Heart left ventricle (tissue), 16 donors: ENCODE measurements at regions not wholly inside any gene's neighbourhood (a gene's known extent, or its start where the extent isn't known, plus 50 kb on each side); places are given as distances from the start of the nearest gene placed in this dataset.

Experiments used
- ATAC-seq, 4 donors: fragments of 200-7000 bp; cut with Tn5 transposase; one replicate each; pipeline ENCODE4 v1.9.1; 2020 to 2022; ENCODE audit warnings: moderate library complexity in 4 of 4, mild to moderate bottlenecking in 3 of 4, moderate number of reproducible peaks in 1 of 4
- DNase-seq, 5 donors: peaks; one replicate each; pipeline ENCODE4 v3.0.0-alpha.2; 2020
- H3K27ac ChIP-seq, 12 donors: fragments of 200-600 bp; sonication (generic) in 4 of 12; one replicate each; pipeline versions ENCODE4 v1.5.0 to v1.8.0; 2016 to 2022; ENCODE audit warnings: mild to moderate bottlenecking in 2 of 12
- H3K27me3 ChIP-seq, 9 donors: fragments of 200-600 bp; sonication (generic) in 2 of 9; one replicate each; pipeline versions ENCODE4 v1.5.1 to v1.8.0; 2016 to 2022; ENCODE audit warnings: mild to moderate bottlenecking in 3 of 9
- H3K36me3 ChIP-seq, 9 donors: fragments of 200-600 bp; sonication (generic) in 2 of 9; one replicate each; pipeline versions ENCODE4 v1.5.0 to v1.8.0; 2018 to 2022; ENCODE audit warnings: mild to moderate bottlenecking in 2 of 9
- H3K4me1 ChIP-seq, 12 donors: fragments of 200-600 bp; sonication (generic) in 4 of 12; one replicate each; pipeline versions ENCODE4 v1.5.0 to v1.8.0; 2016 to 2022; ENCODE audit warnings: mild to moderate bottlenecking in 3 of 12
- H3K4me3 ChIP-seq, 12 donors: fragments of 200-600 bp; sonication (generic) in 4 of 12; one replicate each; pipeline versions ENCODE4 v1.5.0 to v1.8.0; 2017 to 2022; ENCODE audit warnings: mild to moderate bottlenecking in 9 of 12, moderate library complexity in 4 of 12
- H3K9me3 ChIP-seq, 12 donors: fragments of 200-600 bp; sonication (generic) in 4 of 12; one replicate each; pipeline versions ENCODE4 v1.5.0 to v1.8.0; 2016 to 2022; ENCODE audit warnings: mild to moderate bottlenecking in 1 of 12
- POLR2A ChIP-seq, 2 donors: fragments of 450-650 bp; IDR thresholded peaks; one replicate each; pipeline ENCODE4 v1.6.1; 2017; ENCODE audit warnings: antibody characterized with exemption in 2 of 2, mild to moderate bottlenecking in 2 of 2, moderate library complexity in 2 of 2
- WGBS, 4 donors: extraction: QIAGEN DNeasy Blood & Tissue Kit in 2 of 4; methylation state at CpG; one replicate each; pipeline versions ENCODE4 v1.1.5 to v1.1.7; 2013 to 2018; 5-methylcytosine and 5-hydroxymethylcytosine counted together
- intact Hi-C, 10 donors: fragments of 100-400 bp; cut with DNase I; formaldehyde crosslinking; loops; one replicate each; pipeline versions ENCODE4 v1.11.1 to v1.14.2; 2022
- TF ChIP-seq, protein P1 (sequence below), 12 donors: fragments of 200-600 bp; sonication (generic) in 4 of 12; IDR thresholded peaks; one replicate each; pipeline versions ENCODE4 v1.5.0 to v1.8.0; 2018 to 2022; ENCODE audit warnings: antibody characterized with exemption in 12 of 12, mild to moderate bottlenecking in 5 of 12
- donor health status: ischemic (EF 13 %, LVEDD 7.1; RV severe dilation, severe dysfunction).
- donor health status: healthy with polysubstance abuse.
- donor health status: DM: no; HTN: yes; CAD: no.
- donor health status: DM: no; HTN: no; CAD: no.
- donor health status: ischemic (EF 25% LVEDD 6.9; RV normal size, moderate dysfunction).
- donor health status: ischemic (EF 25% LVEDD 5.7; RV mildly dilated, moderate dysfunction).
- donor health status: healthy.
- donor health status: DM: yes; HTN: yes; CAD: no.
- donor health status: ischemic (EF 35%, LVEDD 5.7; RV mildly dilated, moderate dysfunction).
- donor health status: nonischemic (EF 11% LVEDD 7.7; RV severe dilation, severe dysfunction).
- donor health status: DM: yes; HTN: yes; CAD: no.
- donor health status: PGD.
- donor health status: ischemic (EF 29% LVEDD 5.4; RV normal size, mild dysfunction).
- donor health status: nonischemic (EF 23%, LVEDD 6.1; RV moderate dilation, normal function).

- intact Hi-C loops = no loop called here
- H3K4me1 ChIP-seq = peaks cover 0 to 13% (median 0%) of the 10 kb centered on the region in 12 donors
- H3K9me3 ChIP-seq = no peaks in the 10 kb centered on the region
- no peaks in the 10 kb centered on the region for H3K36me3 ChIP-seq
- no peak overlapping the region for H3K27ac ChIP-seq
- peaks cover 0 to 5% (median 0%) of the 10 kb centered on the region in 9 donors for H3K27me3 ChIP-seq
- DNase-seq (no peak), ATAC-seq (no peak)
- TF ChIP-seq, protein P1, sequence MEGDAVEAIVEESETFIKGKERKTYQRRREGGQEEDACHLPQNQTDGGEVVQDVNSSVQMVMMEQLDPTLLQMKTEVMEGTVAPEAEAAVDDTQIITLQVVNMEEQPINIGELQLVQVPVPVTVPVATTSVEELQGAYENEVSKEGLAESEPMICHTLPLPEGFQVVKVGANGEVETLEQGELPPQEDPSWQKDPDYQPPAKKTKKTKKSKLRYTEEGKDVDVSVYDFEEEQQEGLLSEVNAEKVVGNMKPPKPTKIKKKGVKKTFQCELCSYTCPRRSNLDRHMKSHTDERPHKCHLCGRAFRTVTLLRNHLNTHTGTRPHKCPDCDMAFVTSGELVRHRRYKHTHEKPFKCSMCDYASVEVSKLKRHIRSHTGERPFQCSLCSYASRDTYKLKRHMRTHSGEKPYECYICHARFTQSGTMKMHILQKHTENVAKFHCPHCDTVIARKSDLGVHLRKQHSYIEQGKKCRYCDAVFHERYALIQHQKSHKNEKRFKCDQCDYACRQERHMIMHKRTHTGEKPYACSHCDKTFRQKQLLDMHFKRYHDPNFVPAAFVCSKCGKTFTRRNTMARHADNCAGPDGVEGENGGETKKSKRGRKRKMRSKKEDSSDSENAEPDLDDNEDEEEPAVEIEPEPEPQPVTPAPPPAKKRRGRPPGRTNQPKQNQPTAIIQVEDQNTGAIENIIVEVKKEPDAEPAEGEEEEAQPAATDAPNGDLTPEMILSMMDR (IDR thresholded peaks at IDR 0.05) = no peak
- no peak for TF ChIP-seq POLR2A (IDR thresholded peaks at IDR 0.05)
- no peak overlapping the region for H3K4me3 ChIP-seq
- WGBS, 4 donors = 72 to 88% (median 77%) methylated on average over 7 of the region's 7 CpGs
Observed at GRCh38 chr15:69601711-69602504, 149.3 kb downstream of the RPLP1 start.

DNA sequence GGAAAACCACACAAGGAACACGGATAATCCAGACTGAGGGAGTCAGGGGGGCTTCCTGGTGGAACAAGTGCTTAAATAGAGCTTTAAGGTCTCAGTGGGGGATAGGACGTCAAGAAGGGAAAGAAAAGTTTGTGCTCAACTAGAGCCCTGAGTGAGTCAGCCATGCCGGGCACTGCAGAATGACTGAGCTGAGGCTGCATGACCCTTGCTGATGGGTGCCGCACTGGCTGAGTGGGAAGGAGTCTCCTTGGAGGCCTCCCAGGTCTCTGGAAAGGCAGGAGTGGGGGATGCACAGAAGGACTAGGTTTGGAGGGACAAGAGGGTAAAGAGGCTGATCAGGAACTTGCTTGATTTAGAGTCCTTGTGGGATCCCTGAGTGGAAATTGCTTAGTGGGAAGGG lies 150.3 kb downstream of the RPLP1 start:
- ATAC-seq = no peak

GRCh38 chr15:69603369-69604071 lies 150.9 kb downstream of the RPLP1 start:
- Histone ChIP-seq H3K9me3 (no peaks in the 10 kb centered on the region), H3K4me1 (peaks cover 0 to 14% (median 0%) of the 10 kb centered on the region in 12 donors), H3K27me3 (no peaks in the 10 kb centered on the region), H3K36me3 (no peaks in the 10 kb centered on the region), H3K27ac (no peak overlapping the region), H3K4me3 (no peak overlapping the region)
- DNase-seq (no peak), ATAC-seq (no peak)
- TF ChIP-seq, protein P1 (IDR thresholded peaks at IDR 0.05) = no peak
- no peak for TF ChIP-seq POLR2A (IDR thresholded peaks at IDR 0.05)
- 0 to 95% (median 20%) methylated on average over 1 of the region's 1 CpG for WGBS, 4 donors
- intact Hi-C loops = no loop called here

More for the DNA sequence above, 150.3 kb downstream of the RPLP1 start:
- intact Hi-C loops = no loop called here
- TF ChIP-seq POLR2A (IDR thresholded peaks at IDR 0.05) = no peak
- TF ChIP-seq, protein P1 (IDR thresholded peaks at IDR 0.05) = no peak
- Histone ChIP-seq H3K4me3 (no peak overlapping the region), H3K36me3 (no peaks in the 10 kb centered on the region), H3K27ac (no peak overlapping the region), H3K9me3 (no peaks in the 10 kb centered on the region), H3K27me3 (peaks cover 0 to 5% (median 0%) of the 10 kb centered on the region in 9 donors), H3K4me1 (peaks cover 0 to 14% (median 0%) of the 10 kb centered on the region in 12 donors)
- DNase-seq = no peak
- WGBS, 4 donors = 81 to 90% (median 83%) methylated on average over 4 of the region's 4 CpGs

GRCh38 chr15:69604072-69604411 lies 151.4 kb downstream of the RPLP1 start:
- Histone ChIP-seq H3K27ac (no peak overlapping the region), H3K36me3 (no peaks in the 10 kb centered on the region), H3K27me3 (no peaks in the 10 kb centered on the region), H3K4me3 (no peak overlapping the region), H3K4me1 (peaks cover 0 to 14% (median 0%) of the 10 kb centered on the region in 12 donors), H3K9me3 (no peaks in the 10 kb centered on the region)
- no peak for DNase-seq
- no peak for TF ChIP-seq POLR2A (IDR thresholded peaks at IDR 0.05)
- TF ChIP-seq, protein P1 (IDR thresholded peaks at IDR 0.05) = no peak
- intact Hi-C loops = no loop called here
- 38 to 47% (median 42%) methylated on average over 4 of the region's 4 CpGs for WGBS, 4 donors
- peak in 1 of 4 donors; percentile 23 for ATAC-seq
